Left cardiac atrium (tissue), 4 donors: ENCODE measurements at regions not wholly inside any gene's neighbourhood (a gene's known extent, or its start where the extent isn't known, plus 50 kb on each side); places are given as distances from the start of the nearest gene placed in this dataset.

Experiments used
- ATAC-seq, 2 donors: fragments of 200-7000 bp; cut with Tn5 transposase; one replicate each; pipeline ENCODE4 v1.9.1; 2020; ENCODE audit warnings: mild to moderate bottlenecking in 2 of 2, moderate library complexity in 2 of 2
- DNase-seq: peaks from one replicate; pipeline ENCODE4 v3.0.0-alpha.2; 2020
- intact Hi-C, 2 donors: fragments of 100-400 bp; cut with DNase I; formaldehyde crosslinking; loops; one replicate each; pipeline versions ENCODE4 v1.14.1 to v1.15.1; 2022 to 2023
- donor health status: DM: no; HTN: yes; CAD: no.
- donor health status: DM: no; HTN: yes; CAD: no; lungs with severe emphysema.
- donor health status: DM: yes; HTN: yes; CAD: no.
- donor health status: Dilated cardiomyopathy.

DNA sequence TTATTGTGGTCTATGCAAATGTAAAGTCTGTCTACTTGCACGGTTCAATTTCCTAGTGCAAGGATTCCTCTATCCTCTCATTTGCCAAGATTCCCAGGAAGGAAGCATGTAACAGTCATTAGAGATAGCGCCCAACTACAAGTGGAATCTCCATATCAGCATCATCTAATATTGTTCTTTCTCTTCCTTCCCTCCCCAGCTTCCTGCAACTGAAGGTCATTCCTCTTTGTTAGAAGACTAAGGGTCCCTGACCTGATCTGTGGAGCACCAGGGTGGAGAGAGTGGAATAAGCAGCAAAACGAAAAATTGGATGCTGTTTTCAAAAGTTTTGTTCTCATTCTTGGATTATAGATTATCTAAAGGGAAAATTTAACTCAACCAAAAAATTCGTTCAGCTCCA, 714.0 kb downstream of the DIAPH3 start:
- ATAC-seq (no peak), DNase-seq (no peak)
- intact Hi-C loops, result no loop called here

DNA sequence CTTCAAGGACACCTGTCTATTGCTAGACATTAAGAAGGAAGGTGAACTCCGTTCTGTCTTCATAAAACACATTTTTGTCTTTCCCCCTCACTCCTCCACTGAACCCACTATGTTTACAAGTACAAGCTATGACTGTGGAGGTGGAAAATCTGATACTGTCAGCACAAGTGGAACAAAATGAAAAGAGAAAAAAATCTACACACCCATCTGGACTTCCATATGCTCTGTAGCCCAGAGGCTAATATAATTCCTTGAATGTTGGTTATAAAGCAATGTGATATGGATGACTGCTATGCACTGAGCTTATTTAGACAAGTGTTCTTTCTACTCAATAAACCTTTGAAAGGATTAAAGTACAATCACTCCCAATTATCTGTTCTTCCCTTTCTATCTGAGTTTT, 713.5 kb downstream of the DIAPH3 start:
- ATAC-seq (no peak), DNase-seq (no peak)
- intact Hi-C loops, result no loop called here

DNA sequence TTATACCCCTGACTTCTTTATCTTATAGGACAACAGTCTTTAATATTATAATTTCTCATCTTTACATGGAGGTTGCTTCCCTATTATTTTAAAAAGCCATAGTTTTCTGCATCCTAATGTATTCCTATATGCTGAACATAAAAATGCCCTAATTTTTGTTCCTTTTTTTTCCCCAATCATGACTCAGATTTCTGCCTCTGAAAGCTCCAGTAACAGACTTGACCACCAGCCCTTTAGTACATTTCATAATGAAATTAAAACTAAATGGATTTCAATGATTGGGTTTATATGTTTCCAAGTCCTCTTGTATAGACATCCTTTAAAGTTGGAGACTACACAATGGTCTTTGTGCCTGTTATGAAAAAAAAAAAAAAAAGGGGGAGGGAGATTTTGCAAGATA, 712.5 kb downstream of the DIAPH3 start:
- intact Hi-C loops, result no loop called here
- DNase-seq (no peak), ATAC-seq (no peak)

DNA sequence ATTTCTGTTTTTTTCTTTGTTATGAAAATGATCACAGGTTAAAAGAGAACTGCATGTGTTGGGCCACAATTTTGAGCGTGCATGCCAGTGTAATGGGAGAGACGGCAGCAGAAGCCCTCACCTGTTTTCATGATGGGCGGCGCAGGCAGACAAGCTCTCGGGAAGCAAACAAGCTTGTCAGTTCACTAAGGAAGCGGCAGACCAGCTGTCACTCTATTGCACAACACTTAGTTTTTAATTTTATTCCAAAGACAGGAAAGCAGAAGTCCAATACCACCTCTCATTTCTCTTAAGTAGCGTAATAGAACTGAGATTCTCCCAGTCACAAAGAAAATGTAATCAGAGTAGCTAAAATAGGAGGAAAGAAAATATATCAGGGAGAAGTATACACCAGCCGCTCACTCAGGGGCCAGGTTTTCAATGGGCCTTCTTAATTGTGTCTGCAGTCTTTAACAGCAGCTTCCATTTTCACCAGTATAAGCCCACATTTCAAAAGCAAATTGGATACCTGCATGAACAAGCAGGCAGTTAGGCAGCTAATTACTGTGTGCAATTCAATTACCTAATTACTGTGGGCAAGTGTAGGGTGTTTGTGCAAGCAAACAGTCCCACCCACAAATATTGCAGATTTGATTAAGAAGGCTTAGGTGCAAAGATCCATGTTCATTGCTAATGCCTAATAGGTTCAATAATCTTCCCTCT, 711.4 kb downstream of the DIAPH3 start:
- ATAC-seq (peak in 1 of 2 donors; percentile 45), DNase-seq (no peak)
- intact Hi-C loops, result no loop called here

DNA sequence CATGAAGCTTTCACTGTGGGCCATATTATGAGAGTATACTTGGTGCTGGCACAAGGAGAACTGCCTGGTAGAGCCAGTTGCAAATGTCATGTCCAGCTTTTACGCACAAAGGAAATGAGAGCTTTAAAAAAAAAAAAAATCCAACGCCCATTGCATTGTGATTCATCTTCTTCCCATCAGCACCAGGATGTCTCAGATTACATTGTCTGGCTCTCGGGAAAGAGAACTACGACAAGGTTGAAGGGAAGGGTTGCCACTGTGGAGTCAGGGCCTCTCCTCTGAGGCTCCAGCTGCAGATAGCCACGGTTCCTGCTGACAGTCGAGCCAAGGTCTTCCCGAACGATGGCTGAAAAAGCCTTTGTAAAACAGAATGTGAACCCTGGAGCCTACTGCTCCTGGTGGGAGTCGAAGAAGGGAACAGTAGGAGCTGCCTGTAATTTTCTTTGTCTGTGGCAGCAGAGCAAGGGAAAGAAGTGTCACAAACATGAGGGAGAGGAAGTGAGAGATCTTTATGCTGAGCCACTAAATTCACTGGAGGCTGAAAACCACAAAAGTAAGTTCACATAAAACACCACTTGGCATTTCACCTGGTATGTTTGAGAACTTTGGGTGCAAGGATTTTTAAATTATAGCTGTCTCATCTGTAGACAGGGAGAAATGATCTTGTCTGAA, 704.7 kb downstream of the DIAPH3 start:
- DNase-seq (peak; percentile 39), ATAC-seq (peak in 1 of 2 donors; percentile 95)
- intact Hi-C loops, result no loop called here

DNA sequence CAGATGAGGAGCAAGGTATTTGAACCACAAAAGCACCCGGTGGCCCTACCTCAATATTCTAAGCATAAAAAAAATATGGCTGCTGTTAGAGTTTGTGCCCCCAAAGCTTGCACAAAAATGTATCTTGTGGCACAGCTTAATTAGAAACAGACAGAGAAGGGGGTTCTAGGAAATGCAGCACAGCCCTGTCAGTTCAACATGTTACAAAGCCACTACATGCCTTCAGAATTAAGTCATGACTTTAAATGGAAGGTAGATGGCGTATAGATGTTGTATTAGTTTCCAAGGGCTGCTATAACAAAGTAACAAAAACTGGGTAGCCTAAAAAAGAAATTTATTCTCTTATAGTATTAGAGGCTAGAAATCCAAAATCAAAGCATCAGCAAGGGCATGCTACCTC, 703.8 kb downstream of the DIAPH3 start:
- intact Hi-C loops, result no loop called here
- DNase-seq (no peak), ATAC-seq (no peak)

DNA sequence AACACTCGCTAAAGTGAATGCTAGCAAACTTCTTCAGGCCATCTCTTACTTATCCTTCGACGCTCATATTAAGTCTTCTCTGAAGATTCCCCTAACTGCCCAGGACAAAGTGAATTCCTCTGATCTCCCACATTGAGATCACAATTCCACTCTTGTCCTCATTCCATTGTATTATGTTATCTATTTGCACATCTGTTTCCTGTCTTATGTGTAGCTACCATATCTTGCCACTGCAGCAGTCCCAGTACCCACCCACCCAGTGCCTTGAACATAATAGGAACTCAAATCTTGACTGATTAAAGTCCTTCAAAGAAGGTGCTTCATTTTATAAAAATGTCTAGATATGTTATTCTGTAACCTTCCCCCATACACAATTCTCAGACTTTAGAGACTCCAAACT, 702.3 kb downstream of the DIAPH3 start:
- intact Hi-C loops, result no loop called here
- ATAC-seq (peak in 1 of 2 donors; percentile 29), DNase-seq (no peak)

DNA sequence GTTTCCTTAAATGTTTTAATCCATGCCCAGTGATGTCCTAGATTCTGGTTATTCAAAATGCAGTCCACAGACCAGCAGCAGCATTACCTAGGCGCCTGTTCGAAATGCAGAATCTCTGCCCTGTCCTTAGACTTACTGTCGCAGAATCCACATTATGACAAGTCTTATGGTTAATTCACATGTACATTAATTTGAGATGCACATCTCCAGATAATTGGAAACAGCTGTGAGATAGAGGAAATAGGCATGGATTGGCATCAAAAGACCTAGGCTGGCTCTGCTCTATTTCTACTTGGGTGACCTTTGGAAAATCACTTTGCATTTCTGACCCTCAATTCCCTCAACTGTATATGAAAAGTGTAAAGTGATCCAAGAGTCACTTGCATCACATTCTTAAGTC, 700.7 kb downstream of the DIAPH3 start:
- intact Hi-C loops, result no loop called here

DNA sequence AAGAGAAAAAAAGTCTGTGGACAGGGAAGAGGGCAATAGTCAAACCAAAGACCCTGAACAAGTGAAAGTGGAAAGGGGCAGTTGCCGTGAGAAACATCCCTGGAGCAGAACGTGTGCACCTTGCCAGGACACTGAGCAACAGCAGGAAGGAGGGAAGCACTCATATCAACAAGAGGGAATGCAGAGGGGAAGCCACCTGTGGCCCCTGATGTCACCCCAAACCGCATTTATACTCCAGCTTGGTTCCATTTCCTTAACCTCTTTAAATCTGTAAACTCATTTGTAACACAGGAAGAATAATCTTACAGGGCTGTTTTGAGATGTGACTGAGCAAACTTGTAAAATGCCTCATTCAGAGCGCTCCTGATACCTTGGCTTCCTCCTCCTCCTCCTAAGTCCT, 698.8 kb downstream of the DIAPH3 start:
- ATAC-seq, result no peak
- intact Hi-C loops, result no loop called here
- DNase-seq, result no peak

More for the DNA sequence above, 700.7 kb downstream of the DIAPH3 start:
- DNase-seq (no peak), ATAC-seq (no peak)

DNA sequence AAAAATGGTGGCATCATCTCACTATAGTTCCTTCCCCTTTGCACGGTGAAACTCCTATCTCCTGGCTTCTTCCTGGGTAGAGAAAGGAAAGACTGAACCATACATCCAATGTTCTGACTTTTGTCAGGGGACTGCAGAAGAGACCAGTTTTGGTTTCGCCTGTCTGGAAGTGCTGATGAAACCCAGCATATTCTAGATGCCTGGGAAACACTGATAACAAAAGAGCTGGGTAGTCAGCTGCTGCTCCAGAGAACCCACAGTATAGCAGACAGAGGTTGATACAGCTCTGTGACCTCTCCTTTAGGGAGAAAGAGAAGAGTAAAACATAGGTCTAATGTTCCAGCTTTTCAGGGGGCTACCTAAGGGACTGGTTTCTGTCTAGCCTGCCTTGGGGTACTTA, 695.3 kb downstream of the DIAPH3 start:
- DNase-seq (no peak), ATAC-seq (no peak)
- intact Hi-C loops, result no loop called here

DNA sequence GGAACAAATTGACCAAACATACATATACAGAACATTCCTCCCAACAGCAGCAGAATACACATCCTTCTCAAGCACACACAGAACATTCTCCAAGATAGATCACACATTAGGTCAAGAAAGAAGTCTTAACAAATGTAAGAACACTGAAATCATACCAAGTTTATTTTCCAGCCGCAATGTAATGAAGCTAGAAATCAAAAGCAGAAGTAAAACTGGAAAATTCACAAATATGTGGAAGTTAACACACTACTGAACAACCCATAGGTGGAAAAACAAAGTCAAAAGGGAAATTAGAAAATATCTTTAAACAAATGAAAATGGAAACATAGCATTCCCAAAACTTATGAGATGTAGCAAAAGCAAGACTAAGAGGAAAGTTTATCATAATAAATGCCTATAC, 692.6 kb downstream of the DIAPH3 start:
- ATAC-seq, result no peak
- intact Hi-C loops, result no loop called here
- DNase-seq, result no peak

DNA sequence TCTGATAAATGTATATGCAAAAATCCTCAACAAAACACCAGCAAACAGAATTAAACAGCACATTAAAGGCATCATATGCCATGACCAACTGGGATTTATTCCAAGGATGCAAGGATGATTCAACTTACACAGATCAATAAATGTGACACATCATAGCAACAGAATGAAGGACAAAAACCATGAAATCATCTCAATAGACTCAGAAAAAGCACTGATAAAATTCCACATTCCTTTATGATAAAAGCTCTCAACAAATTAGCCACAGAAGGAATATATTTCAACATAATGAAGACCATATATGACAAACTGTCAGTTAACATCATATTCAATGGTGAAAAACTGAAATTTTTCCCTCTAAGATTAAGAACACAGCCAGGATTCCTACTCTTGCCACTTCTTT, 691.6 kb downstream of the DIAPH3 start:
- intact Hi-C loops, result no loop called here
- no peak for ATAC-seq
- DNase-seq, result no peak

DNA sequence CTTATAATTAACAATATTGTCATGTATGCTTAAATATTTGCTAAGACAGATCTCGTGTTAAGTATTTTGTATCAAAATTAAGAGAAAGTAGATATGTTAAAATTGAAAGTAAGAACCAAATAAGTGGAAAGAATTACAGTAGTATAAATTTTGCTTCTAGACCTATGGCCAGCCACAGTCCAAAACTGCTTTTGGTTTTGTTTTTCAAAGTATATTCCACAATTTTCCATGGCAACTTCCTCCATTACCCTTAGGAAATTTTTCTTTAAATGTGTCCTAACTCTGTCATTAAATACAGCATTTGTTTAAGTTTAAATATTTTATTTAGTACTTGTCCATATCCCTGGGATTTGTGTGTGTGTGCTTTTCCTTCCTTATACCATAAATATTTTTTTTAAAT, 689.0 kb downstream of the DIAPH3 start:
- DNase-seq, result no peak
- ATAC-seq, result no peak
- intact Hi-C loops, result no loop called here

DNA sequence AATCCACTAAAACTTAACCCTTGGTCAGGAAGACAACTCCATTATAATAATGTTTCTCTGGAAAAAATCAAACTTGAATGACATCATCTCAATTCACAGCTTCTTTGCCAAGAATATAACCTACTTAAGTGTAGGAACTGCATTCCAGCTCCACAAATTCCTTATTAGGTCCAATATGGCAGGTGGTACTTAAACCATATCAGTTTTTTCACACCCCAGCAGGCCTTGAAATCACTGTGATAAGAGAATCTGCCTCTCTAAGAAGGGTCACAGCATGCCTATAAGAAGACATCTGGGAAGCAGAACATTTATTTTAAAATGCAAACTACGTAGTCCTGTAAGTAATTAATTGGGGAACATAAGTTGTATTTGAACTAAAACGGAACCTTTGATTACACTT, 687.8 kb downstream of the DIAPH3 start:
- DNase-seq, result no peak
- intact Hi-C loops, result no loop called here
- ATAC-seq, result peak in 1 of 2 donors; percentile 20

DNA sequence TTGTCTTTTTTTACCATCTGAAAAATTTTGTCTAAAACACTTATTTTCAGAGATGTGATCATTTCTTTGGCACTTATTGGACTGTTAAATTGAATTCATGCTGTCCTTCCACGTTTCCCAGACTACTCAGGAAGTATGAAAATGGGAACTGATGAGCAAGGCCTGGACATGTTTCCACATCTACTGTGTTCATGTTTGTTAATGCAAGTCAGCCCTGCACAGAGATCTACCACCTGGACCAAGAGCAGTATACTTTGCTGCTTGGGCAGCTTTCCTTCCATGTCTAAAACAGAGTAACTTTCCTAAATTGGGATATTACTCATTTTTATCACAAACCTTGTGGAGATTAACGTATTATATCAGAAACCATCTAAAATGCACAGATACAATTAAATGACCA, 687.4 kb downstream of the DIAPH3 start:
- DNase-seq, result no peak
- peak in 1 of 2 donors; percentile 75 for ATAC-seq
- intact Hi-C loops, result no loop called here

DNA sequence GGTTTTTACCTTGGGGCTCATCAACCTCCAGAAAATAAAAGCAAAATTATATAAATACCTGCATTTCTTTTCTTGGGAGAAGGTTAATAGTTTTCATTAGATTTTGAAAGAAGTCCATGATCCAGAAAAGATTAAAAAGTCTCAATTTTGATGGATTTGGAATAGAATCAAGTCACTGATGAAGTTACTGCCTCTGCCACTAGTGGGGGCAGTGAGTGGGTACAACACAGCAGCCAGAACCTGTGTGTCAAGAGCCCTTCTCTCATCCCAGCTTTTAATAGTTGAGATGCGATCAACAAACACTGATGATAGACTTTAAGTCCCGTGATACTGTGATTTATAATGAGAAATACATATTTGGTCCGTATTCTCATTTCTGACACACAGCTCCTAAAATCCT, 686.7 kb downstream of the DIAPH3 start:
- intact Hi-C loops, result no loop called here
- no peak for DNase-seq
- no peak for ATAC-seq

DNA sequence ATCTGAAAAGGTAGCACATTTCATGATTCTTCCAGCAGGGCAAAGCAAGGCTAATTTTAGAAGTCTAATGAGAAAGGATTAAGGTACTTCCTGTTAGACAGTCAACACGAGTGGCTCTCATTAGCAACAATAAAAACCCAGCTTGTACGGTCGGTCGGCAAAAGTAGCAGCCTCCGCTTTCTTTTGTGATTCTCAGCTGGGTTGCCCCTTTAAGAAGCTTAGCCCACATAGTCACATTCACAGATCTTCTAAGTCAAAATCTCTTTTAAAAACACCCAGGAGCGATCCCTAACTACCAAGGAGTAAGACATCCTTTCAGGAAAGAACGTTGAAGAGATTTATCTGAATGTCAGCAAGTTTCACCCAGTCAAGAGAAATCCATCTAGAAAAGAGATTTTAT, 684.8 kb downstream of the DIAPH3 start:
- intact Hi-C loops, result no loop called here
- DNase-seq (no peak), ATAC-seq (no peak)

DNA sequence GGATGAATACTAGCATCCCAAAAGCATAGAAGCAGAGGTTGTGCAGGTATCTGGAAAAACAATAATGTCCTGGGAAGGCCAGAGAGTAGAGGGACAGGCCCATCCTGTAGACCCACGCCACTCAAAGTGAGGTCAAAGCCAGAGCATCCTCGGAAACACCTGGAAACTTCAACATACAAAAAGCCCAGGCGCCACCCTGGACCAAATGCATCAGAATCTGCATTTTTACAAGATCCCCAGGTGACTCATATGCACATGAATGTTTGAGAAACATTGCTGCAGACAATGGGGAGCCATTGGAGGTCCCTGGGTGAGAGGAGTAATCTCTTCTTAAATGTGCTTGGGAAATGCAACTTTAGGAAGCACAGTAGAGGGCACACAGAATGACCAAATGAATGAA, 684.1 kb downstream of the DIAPH3 start:
- no peak for ATAC-seq
- intact Hi-C loops, result no loop called here
- no peak for DNase-seq

DNA sequence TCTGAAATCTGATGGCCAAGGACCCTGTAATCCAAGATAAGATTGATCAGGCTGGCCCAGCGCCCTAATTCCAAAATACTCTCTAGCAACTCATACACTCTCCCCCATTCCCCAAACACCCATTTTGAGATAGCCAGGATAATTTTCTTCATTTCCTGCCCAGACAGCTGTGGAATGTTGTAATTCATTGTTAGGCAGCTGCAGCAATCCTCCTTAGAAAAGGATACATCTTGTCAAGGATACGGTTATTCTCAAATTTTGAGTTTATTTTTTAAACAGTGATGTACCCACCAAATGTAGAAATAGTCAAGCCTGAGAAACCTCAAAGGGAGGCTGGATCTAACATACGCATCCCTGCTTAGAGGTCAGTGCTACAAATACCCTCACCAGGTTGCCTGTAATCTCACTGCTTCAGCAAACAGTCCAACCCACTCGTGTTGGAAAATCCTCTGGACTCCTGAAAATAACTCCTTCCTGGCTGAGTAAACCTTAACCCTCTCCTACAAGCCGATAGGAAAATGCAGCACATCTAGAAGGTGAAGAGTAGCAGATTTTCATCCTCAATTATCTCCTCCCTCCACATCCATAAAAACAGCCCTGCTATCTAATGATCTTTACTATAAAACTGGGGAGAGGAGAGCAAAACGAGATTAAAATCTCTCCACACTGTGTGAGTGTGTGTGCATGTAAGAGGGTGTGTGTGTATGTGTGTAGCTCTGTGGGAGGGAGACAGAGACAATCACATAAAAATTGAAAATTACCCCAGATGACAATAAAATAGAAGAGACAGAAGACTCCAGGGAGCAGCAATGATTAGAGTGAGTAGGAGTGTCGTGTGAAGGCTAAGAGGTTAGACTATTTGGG, 683.1 kb downstream of the DIAPH3 start:
- DNase-seq (peak; percentile 20), ATAC-seq (peak in 1 of 2 donors; percentile 39)
- intact Hi-C loops, result no loop called here

DNA sequence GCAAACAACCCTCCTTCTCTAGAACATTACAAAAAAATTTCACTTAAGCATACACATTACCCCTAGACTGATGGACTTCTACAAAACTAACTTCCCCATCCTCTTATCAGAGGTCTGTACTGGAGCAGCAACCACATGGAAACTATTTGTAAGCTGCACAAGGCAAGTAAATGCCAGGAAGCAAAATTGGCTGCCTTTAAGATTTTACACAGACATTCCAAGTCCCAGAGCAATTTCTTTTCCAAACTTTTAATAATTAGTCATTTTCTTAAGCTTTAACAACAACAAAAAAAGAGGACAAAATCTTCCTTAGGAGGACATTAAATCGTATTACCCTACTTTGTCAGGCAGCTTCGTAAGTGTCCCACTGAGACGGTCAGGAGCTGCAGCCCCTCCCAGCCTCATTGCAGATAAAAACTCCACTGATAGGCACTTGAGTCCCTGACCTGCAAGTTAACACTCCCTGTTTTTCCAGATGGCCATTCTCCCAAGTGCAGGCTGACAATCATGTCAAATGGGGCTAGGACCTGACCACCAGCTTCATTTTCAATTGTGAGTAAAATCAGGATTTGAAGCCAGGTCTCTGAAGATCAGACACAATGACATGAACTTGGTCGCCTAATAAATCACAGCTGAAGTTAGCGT, 680.1 kb downstream of the DIAPH3 start:
- peak; percentile 25 for DNase-seq
- intact Hi-C loops, result no loop called here
- ATAC-seq, result peak; percentile 81 to 90
